Hepatic stellate cell (primary cell): ENCODE measurements at regions not wholly inside any gene's neighbourhood (a gene's known extent, or its start where the extent isn't known, plus 50 kb on each side); places are given as distances from the start of the nearest gene placed in this dataset.

ENCODE experiments used
- DNase-seq: peaks from one replicate; pipeline ENCODE4 v3.0.0; 2011; ENCODE audit warnings: low spot score

DNA sequence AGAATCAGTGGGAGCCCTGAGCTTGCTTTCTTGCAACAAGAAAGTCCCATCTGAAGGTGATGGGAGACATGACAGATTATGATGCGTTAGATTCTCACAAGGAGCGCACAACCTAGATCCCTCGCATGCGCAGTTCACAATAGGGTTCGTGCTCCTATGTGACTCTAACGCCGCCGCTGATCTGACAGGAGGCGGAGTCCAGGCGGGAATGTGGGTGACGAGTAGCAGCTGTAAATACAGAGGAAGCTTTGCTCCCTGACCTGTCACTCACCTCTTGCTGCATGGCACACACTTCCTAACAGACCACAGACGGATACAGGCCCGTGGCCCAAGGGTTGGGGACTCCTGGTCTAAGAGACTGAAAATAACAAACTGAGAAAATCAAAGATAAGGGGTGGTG lies 1163.4 kb upstream of the AUTS2 start:
- DNase-seq = no peak

DNA sequence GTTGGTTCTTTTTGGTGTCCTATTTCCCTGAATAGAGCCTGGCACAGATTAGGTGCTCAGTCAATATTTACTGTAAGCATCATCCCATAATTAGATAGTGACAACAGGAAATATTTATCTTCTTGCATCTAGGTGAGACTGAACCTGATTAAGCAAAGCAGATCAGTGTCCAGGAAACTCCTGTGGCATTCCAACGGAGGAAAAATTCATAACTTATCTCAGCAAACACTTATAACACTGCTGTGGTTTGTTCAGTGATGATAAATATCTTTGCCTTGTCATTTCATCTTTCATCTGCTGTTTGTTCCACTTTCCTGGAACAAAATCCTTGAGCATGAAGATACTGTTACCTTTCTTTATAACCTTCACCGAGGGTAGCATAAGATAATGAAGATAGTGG lies 1160.3 kb upstream of the AUTS2 start:
- DNase-seq = no peak

DNA sequence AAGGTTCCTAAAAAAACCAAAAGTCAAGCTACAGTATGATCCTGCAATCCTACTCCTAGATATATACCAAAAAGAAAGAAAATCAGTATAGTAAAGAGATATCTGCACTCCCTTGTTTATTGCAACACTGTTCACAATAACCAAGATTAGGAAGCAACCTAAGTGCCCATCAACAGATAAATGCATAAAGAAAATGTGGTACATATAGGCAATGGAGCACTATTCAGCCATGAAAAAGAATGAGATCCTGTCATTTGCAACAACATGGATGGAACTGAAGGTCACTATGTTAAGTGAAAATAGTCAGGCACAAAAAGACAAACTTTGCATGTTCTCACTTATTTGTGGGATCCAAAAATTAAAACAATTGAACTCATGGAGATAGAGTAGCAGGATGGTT lies 1159.5 kb upstream of the AUTS2 start:
- DNase-seq = no peak

DNA sequence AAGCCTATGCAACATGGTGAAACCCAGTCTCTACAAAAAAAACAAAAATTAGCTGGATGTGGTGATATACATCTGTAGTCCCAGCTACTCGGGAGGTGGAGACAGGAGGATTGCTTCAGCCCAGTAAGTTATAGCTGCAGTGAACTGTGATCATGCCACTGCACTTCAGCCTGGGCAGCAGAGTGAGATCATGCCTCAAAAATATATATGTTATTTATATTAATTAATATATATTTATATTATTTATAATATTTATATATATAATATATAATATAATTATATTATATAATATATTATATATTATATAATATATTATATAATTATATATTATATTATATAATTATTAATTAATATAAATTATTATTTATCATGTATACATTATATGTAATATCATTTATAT lies 1158.4 kb upstream of the AUTS2 start:
- no peak for DNase-seq

DNA sequence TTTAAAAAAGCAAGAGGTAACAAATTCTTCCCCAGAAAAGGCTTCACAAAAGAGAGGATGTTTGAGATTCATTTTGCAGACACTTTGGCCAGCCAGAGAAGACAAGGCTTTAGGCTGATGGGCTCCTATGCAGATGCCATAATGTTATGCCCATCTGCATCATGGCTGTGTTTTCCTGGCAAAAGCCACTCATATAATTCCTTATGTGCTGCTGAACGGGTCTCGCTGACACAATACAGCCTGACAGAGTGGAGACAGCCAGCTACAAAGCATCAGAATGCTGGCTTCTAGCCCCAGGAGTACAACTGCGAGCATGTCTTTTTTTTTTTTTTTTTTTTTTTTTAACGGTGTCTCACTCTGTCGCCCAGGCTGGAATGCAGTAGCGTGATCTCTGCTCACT lies 1157.4 kb upstream of the AUTS2 start:
- DNase-seq = no peak

DNA sequence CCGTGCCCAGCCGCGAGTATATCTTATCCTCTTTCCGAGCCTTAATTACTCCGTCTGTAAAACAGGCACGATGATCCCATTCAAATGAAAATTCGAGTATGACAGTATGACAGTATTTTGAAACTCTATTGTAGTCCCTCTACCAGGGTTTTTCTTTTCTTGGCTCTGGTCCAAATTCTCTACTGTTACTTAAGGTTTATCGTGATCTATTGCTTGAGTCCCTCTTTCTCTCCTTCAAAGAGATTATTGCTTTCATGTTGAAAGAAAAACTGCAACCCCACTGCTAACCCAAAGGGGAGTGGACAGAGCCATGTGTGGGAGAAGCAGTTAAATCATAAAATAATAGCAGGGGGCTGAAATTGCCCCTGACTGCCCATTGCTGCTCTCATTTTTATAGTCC lies 1156.6 kb upstream of the AUTS2 start:
- DNase-seq = no peak

DNA sequence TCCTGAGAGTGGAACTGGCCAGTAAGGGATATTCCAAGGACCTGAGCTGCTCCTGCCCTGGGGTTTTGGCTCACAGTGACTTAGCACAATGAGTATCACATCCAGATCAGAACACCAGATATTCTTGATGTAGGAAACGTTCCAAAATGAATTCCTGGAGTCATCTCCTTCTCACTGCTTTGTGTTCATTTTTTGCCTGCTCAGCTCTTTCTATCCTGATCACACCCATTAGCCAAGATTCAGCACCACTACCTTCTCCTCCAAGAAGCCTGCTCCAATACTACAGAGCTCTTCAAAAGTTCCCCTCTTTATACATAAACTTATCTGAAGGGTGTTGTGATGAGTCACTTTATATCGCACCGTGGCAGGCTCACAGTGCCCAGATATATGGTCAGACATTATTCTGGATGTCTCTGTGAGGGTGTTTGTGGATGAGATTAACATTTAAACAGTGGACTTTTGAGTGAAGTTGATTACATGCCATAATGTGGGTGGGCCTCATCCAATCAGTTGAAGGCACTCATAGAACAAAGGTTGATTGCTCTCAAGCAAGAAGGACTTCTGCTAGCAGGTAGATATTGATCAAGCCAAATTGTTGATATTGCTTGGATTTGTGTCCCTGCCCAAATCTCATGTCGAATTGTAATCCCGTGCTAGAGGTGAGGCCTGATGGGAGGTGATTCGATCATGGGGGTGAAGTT lies 1155.2 kb upstream of the AUTS2 start:
- no peak for DNase-seq

DNA sequence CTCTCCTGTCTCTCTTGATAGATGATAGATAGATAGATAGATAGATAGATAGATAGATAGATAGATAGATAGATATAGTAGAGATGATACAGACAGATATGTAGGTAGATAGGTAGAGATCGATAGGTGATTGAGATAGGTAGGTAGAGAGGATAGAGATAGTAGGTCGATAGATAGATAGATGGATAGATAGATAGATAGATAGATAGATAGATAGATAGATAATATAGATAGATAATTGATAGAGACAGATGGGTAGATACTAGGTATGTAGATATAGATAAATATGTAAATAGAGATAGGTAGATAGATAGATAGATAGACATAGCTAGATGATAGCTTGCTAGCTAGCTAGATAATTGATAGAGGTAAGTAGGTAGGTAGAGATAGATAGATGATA lies 1154.2 kb upstream of the AUTS2 start:
- no peak for DNase-seq

DNA sequence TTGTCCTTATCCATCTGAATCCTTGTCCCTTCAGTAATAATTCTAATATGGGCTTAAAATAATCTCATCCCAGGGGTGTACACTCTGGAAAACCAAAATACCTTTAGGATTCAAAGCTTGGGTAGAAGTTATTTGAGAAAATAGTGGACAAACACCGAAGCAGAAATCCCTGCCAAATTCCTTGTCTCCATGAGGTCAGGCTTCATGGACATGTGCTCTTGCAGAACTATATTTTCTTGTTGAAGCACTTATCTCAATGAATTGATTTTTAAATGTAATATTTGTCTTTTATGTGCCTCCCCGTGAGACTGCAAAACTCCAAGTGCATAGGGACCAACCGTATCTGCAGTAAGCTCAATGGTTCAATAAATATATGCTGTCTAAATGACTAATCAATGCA lies 1153.3 kb upstream of the AUTS2 start:
- no peak for DNase-seq

DNA sequence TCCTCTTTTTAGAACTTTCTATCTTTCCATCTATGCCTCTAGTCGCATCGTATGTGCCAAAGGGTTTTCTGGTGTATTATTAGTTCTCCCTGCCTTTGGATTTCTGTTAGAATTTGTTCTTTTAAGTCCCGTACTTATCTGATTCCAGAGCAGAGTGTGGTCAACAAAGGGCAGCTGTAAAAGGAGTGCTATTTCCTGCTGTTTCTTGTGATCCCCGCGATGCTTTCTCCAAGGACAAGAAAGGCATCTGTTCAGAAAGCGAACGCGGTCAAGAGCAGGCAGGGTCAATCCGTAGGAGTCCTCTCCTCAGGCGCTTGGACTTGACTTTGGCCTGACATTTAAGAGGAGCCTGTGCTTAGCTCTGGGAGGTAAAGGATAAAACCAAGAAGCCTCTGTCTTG lies 1152.1 kb upstream of the AUTS2 start:
- DNase-seq = no peak

DNA sequence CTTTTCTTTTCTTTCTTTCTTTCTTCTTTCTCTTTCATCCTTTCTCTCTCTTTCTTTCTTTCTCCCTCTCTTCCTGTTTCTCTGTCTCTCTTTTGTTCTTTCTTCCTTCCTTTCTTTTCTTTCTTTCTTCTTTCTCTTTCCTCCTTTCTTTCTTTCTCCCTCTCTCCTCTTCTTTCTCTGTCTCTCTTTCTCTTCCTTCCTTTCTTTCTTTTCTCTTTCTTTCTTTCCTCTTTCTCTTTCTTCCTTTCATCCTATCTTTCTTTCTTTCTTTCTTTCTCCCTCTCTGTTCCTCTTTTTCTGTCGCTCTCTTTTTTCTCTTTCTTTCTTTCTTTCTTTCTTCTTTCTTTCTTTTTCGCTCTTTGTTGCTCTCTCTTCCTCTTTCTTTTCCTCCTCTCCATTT lies 1149.2 kb upstream of the AUTS2 start:
- DNase-seq = no peak

DNA sequence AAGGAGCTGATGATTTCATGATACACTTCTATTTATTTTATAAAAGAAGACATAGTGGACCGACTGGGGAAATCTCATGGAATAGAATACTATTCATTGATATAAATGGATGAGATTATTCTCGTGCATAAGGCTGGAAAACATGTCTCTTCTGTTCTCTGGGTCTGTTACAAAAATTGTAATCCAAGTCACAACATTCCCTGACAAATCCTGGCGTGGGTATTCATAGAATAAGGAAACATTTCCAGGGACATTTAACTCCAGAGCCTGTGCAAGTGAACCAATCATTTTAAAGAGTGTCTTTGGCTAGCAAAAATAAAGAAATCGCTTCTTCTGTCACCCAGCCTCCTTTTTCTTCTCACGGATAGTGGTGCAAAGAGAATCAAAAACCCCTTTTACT lies 1148.5 kb upstream of the AUTS2 start:
- no peak for DNase-seq

DNA sequence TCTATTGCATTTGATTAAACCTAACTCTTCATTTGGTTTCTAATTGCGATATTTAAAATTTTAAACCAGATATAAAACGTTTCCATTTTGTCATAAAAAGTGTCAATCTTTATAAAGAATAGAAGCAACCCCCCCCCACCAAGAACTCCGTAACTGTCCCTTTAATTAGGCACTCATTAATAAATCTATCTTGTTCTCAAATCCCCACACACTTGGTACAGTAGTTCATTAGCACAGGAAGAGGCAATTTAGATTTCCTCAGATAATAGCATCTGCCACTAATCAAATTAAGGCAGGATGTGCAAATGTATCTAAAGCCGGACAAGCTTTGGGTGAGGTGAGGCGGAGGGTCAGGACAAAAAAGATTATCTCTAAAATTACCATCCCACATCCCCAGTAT lies 1143.3 kb upstream of the AUTS2 start:
- no peak for DNase-seq

DNA sequence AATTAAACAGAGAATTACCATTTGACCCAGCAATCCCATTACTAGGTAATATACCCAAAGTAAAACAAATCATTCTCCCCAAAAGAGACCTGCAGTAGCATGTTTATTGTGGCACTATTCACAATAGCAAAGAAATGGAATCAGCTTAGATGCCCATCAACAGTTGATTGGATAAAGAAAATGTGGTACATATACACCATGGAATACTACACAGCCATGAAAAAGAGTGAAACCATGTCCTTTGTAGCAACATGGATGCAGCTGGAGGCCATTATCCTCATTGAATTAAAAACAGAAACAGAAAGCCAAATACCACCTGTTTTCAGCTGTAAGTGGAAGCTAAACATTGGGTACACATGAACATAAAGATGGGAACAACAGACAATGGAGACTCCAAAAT lies 1141.8 kb upstream of the AUTS2 start:
- DNase-seq = no peak

DNA sequence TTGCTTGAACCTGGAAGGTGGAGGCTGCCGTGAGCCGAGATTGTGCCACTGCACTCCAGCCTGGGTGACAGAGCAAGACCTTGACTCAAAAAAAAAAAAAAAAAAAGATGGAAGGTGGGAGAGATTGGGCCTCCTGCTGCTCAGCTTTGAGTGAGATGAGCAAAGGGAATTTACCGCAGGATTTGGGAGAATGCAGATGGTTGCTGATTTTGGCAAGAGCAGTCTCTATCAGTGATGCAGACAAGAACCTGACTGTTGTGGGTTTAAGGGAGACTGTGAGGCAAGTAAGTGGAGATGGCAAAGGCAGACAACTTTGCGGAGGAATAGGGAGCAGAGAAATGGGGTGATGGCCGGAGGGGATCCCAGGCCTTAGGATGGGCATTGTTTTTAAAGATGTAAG lies 1140.8 kb upstream of the AUTS2 start:
- no peak for DNase-seq

DNA sequence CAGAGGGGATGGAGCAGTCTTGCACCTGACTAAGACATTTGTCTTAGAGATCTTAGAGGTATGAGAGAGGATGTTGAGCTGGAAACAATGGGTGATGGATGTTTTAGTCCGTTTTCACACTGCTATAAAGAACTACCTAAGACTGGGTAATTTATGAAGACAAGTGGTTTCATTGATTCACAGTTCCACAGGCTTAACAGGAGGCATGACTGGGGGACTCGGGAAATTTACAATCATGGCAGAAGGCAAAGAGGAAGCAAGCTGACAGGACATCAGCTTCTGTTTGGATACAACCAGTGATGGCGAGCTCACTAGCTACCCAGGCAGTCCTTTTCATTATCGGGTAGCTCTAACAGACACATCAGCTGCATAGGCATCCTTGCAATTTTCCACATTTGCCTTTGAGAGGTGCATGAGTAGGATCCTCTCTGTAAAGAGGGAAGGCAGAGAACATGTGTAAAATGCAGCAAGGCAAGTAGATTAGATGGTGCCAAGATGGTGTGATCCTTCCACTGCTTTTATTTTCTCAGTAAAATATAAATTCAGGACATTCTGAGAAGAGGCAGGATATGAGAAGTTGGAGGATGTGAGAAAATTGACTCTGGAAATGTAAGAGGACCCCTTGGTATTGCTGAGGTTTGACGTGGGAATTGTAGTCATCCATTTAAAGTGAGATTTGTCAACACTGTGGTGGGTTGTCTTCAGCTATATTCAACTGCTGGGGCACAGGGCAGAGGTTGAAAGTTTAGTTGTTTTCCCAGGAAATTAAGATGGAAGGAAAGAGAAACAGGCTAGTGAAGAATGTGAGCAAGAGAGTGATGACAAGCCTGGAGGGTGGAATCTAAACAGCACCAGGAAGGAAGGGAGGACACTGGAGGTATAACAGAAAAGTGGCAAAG lies 1140.0 kb upstream of the AUTS2 start:
- no peak for DNase-seq

DNA sequence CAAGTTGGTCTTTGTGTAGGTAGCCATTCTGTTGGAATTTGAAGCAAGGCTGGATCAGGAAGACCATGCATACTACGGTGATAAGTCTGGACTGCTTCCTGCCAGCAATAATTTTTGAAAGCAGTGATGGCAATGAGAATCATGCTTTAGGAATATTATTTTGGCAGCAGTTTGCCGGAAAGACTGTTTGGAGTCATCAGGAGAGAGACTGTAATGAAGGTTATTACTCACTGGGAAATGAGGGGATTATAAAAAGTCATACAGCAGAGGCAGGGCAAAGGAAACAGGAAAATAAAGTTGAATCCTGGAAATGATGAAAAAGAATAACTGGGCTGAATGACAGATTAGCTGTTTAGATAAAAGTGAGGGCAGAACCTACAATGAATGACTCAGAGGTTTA lies 1136.8 kb upstream of the AUTS2 start:
- no peak for DNase-seq

DNA sequence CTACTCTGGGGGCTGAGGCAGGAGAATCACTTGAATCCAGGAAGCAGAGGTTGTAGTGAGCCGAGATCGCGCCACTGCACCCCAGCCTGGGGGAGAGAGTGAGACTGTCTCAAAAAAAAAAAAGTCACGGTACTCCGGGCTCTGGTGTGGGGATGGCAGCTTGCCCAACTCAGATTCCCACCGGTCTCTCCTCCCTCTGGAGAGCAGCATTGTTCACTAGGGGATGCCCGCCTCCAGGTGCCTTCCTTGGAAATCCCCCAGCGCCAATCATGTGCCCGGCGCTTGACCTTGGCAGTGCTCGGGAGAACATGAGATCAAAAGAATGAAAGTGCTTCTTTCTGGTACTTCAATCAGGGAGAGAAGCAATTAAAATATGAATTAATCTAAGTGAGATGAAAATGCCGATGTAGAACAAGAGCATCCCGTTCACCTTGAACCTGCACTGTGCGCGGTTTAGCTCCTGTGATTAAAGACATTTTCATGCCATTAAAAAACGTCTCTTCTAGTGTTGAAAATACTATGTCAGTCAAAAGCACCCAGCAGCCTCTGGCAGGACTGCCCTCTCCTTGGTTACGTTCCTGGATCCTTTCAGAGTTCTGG lies 1127.3 kb upstream of the AUTS2 start:
- no peak for DNase-seq

DNA sequence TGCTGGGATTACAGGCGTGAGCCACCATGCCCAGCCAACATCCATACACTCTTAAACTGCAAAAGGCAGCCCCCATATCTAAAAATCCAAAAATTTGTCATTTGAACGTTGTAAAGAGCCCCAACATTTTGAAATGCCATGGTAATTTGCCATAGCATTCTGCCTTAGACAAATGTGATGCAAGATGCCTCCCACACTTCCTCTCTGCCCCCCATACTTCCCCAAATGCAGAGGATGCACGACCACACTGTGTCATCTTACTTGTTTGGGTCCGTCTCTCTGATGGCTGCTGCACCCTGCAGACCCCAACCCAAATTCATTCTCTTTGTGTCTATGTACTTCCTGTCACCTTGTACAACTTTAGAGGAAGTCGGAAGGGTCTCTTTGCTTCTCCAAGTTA lies 1125.6 kb upstream of the AUTS2 start:
- no peak for DNase-seq

DNA sequence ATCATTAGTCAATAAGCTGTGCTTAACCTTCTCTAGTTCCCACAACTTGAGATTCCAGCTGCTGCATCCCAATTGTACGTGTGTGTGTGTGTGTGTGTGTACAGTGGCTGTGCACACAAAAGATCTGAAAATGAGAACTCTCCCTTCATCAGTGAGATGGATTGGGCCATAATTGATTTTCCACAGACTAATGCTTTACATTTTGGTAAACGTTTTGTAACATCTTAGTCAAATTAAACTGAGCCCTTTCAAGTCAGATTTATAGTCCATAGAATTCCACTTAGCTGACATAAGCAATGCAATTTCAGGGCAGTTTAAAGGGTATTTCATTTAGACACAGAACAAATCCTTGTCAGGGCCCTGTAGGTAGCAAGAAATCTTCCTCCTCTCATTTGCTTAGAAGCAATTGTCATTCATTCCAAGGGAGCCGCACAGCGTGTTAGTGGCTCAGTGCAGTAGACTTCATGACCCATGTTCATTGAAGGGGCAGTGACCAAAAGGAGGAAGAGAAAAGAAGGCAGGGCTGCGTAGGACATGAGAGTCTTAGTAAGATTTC lies 1123.5 kb upstream of the AUTS2 start:
- no peak for DNase-seq

DNA sequence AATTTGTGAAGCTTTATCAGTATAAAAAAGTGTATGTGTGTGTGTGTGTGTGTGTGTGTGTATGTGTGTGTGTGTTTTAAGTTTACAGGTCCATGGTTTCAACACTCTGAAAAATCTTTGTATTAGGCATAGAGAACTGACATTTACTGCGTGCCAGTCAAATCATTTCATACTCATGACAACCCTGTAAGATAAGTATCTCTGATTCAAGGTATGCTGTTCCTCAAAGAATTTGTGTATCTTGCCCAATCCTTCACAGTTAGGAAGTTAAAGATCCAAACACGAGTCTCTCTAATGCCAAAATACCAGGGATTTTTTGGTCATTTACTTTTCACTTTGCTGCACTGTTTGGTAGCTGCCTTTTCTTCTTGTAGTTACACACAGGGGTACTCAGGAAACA lies 1121.3 kb upstream of the AUTS2 start:
- no peak for DNase-seq

DNA sequence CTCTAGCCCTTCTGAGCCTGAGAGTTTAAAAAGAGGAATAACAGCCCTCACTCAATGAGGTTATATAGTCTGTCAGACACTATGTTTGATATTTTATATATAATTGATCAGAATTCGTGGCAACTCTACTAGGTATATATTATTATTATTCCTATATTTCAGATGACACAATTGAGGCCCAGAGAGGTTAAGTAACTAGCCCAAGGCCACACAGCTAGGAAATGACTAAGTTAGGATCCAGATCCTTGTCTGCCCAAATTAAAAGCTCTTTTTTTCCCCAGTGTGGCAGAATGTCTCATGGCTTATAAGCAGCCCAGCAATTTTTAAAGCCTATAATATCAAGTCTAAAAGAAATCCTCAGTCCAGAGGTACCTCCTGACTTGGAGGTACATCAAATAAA lies 1119.9 kb upstream of the AUTS2 start:
- no peak for DNase-seq

DNA sequence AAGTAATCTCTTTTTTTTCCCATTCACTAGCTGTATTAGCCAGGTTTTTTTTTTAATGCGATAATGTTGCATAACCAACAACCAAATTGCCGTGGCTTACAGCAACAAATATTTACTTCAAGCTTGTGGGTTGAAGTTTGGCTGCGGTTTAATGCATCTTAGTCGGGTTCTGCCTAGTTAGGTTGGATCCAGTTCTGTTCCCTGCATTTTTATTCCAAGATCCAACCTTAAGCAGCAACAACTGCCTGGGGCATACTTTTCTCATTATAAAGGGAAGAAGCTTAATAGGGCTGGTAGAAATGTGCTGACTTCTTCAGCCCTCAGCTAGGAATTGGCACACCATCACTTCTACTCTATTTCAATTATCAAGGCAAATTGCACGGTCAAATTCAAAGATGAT lies 1115.5 kb upstream of the AUTS2 start:
- no peak for DNase-seq
